Upper lobe of left lung (tissue), 4 donors: ENCODE measurements at regions not wholly inside any gene's neighbourhood (a gene's known extent, or its start where the extent isn't known, plus 50 kb on each side); places are given as distances from the start of the nearest gene placed in this dataset.

ENCODE experiments used
- CTCF ChIP-seq, 6 experiments: fragments of 450-650 bp in 4 of 6; fragments of 200-600 bp in 2 of 6; sonication (generic) in 2 of 6; IDR thresholded peaks; one replicate each; pipeline ENCODE4 v1.5.1; 2016 to 2019; ENCODE audit warnings: antibody characterized with exemption in 6 of 6
- POLR2A ChIP-seq, 4 donors: fragments of 450-650 bp; IDR thresholded peaks; one replicate each; pipeline ENCODE4 v1.5.1; 2016 to 2017; ENCODE audit warnings: antibody characterized with exemption in 4 of 4, mild to moderate bottlenecking in 2 of 4
- POLR2AphosphoS5 ChIP-seq, 2 donors: sonication (generic); formaldehyde crosslinking; IDR thresholded peaks; one replicate each; pipeline ENCODE4 v1.5.1; 2017; ENCODE audit warnings: antibody characterized with exemption in 2 of 2

- TF ChIP-seq POLR2AphosphoS5 (IDR thresholded peaks at IDR 0.05): no peak
- TF ChIP-seq POLR2A (IDR thresholded peaks at IDR 0.05): no peak
- TF ChIP-seq CTCF (IDR thresholded peaks at IDR 0.05): no peak
These were observed 1655.6 kb downstream of the DPP10 start for GRCh38 chr2:116098049-116098448.
